GM12878 (cell line): ENCODE measurements at regions not wholly inside any gene's neighbourhood (a gene's known extent, or its start where the extent isn't known, plus 50 kb on each side); places are given as distances from the start of the nearest gene placed in this dataset.

Experiments used
- ATAC-seq: fragments of 200-7000 bp; cut with Tn5 transposase; 3 replicates; pipeline ENCODE4 v1.9.1; 2020; ENCODE audit warnings: mild to moderate bottlenecking, moderate library complexity
- BruUV-seq: library from RNA; stranded (reverse); fragments of 400-500 nt; replicated peaks from 2 replicates; lab custom pipeline; 2021; lab: Mats Ljungman, UMichigan
- CTCF ChIA-PET: fragments of 300-600 bp; sonication (Branson Sonifier 250); formaldehyde crosslinking; extraction: SDS; loops from one replicate; lab custom pipeline; 2021; ENCODE audit warnings: inconsistent platforms; lab: Yijun Ruan, JAX
- POLR2A ChIA-PET: fragments of 350-600 bp; formaldehyde crosslinking; extraction: SDS; loops from one replicate; lab custom pipeline; 2021; ENCODE audit warnings: inconsistent platforms; lab: Charles Lee
- RAD21 ChIA-PET: fragments of 300-600 bp; sonication (Branson Sonifier 250); formaldehyde crosslinking; loops from one replicate; lab custom pipeline; 2023; ENCODE audit warnings: antibody characterized with exemption; ENCODE audit not compliant: unreplicated experiment; lab: Charles Lee
- SMC1A ChIA-PET: fragments of 300-600 bp; sonication (Branson Sonifier 250); formaldehyde crosslinking; loops from one replicate; lab custom pipeline; 2023; ENCODE audit not compliant: unreplicated experiment, uncharacterized antibody; lab: Charles Lee
- DNase-seq: peaks from one replicate; pipeline ENCODE4 v3.0.0-alpha.2; 2011; ENCODE audit warnings: low read depth, low spot score
- FAIRE-seq: peaks from 3 replicates; lab custom pipeline; 2011; peaks lifted over from hg19 to GRCh38; lab: Jason Lieb, UNC
- H2AFZ ChIP-seq: 2 replicates; pipeline ENCODE4 v1.6.0; 2011; ENCODE audit warnings: low read depth, low read length, control low read depth; ENCODE audit not compliant: control insufficient read depth
- H3K27ac ChIP-seq: 2 replicates; pipeline ENCODE4 v1.5.1; 2011; ENCODE audit warnings: control low read depth; ENCODE audit not compliant: control insufficient read depth, insufficient read depth
- H3K27me3 ChIP-seq, 2 experiments: replicated peaks in 1 of 2; 2 replicates each; pipeline versions ENCODE4 v1.6.0 to v1.6.1; 2011; ENCODE audit warnings: low read length in 1 of 2; ENCODE audit not compliant: control insufficient read depth in 2 of 2, insufficient read depth in 2 of 2
- H3K36me3 ChIP-seq, 2 experiments: 2 replicates each; pipeline ENCODE4 v1.5.1; 2011; ENCODE audit warnings: low read length in 1 of 2; ENCODE audit not compliant: control insufficient read depth in 2 of 2, insufficient read depth in 2 of 2
- H3K4me1 ChIP-seq: 2 replicates; pipeline ENCODE4 v1.6.1; 2011; ENCODE audit warnings: mild to moderate bottlenecking, low read length, moderate library complexity, mixed read lengths; ENCODE audit not compliant: control insufficient read depth, insufficient read depth
- H3K4me2 ChIP-seq: 2 replicates; pipeline ENCODE4 v1.6.0; 2011; ENCODE audit warnings: control low read depth; ENCODE audit not compliant: control insufficient read depth, insufficient read depth
- H3K4me3 ChIP-seq: fragments of 200-600 bp; sonication (generic); 2 replicates; pipeline ENCODE4 v1.5.1; 2016
- H3K79me2 ChIP-seq: 2 replicates; pipeline ENCODE4 v1.6.0; 2011; ENCODE audit warnings: low read length; ENCODE audit not compliant: control insufficient read depth, insufficient read depth
- H3K9ac ChIP-seq: 2 replicates; pipeline ENCODE4 v1.8.0; 2011; ENCODE audit warnings: low read length, control low read depth, mixed read lengths; ENCODE audit not compliant: control insufficient read depth, insufficient read depth
- H3K9me3 ChIP-seq: replicated peaks from 3 replicates; pipeline ENCODE4 v1.5.1; 2011; ENCODE audit warnings: mild to moderate bottlenecking, low read length; ENCODE audit not compliant: control insufficient read depth, insufficient read depth
- H4K20me1 ChIP-seq: 2 replicates; pipeline ENCODE4 v1.6.0; 2011; ENCODE audit not compliant: control insufficient read depth, insufficient read depth
- DPF2 ChIP-seq: fragments of 450-650 bp; IDR thresholded peaks from 2 replicates; pipeline ENCODE4 v1.6.1; 2017; ENCODE audit warnings: mild to moderate bottlenecking
- KAT2A ChIP-seq: conservative IDR thresholded peaks from 2 replicates; pipeline ENCODE4 v1.6.1; 2011; ENCODE audit warnings: low read depth, low read length; ENCODE audit not compliant: control insufficient read depth
- MXI1 ChIP-seq: fragments of 150-350 bp; IDR thresholded peaks from 2 replicates; pipeline ENCODE4 v1.6.1; 2011; ENCODE audit warnings: low read depth, mild to moderate bottlenecking, inconsistent platforms, low read length, improper control_type of control experiment
- PAX8 ChIP-seq: fragments of 450-650 bp; IDR thresholded peaks from 2 replicates; pipeline ENCODE4 v1.6.1; 2017; ENCODE audit warnings: mild to moderate bottlenecking, moderate library complexity
- RFX5 ChIP-seq: IDR thresholded peaks from 2 replicates; pipeline ENCODE4 v1.6.1; 2011; ENCODE audit warnings: low read depth, low read length, improper control_type of control experiment
- SIN3A ChIP-seq: IDR thresholded peaks from 2 replicates; pipeline ENCODE4 v1.6.1; 2012; ENCODE audit warnings: low read depth, low read length, improper control_type of control experiment
- SMAD1 ChIP-seq: fragments of 450-650 bp; IDR thresholded peaks from 2 replicates; pipeline ENCODE4 v1.6.1; 2018; ENCODE audit warnings: mild to moderate bottlenecking, low read depth; ENCODE audit not compliant: partially characterized antibody
- SMARCA5 ChIP-seq: fragments of 450-650 bp; IDR thresholded peaks from 2 replicates; pipeline ENCODE4 v1.6.1; 2017; ENCODE audit warnings: mild to moderate bottlenecking
- SRF ChIP-seq, 2 experiments: IDR thresholded peaks; 2 replicates each; pipeline ENCODE4 v1.6.1; 2011; ENCODE audit warnings: low read depth in 2 of 2, low read length in 2 of 2, mild to moderate bottlenecking in 1 of 2, moderate library complexity in 1 of 2
- TCF12 ChIP-seq: IDR thresholded peaks from 2 replicates; pipeline ENCODE4 v1.6.1; 2011; ENCODE audit warnings: low read depth, mild to moderate bottlenecking, low read length
- USF2 ChIP-seq: IDR thresholded peaks from 2 replicates; pipeline ENCODE4 v1.6.1; 2011; ENCODE audit warnings: low read depth, low read length, improper control_type of control experiment, borderline replicate concordance
- in situ Hi-C: fragments of 300-500 bp; cut with MboI; formaldehyde crosslinking; loops from 9 replicates; pipeline ENCODE4 v1.14.3; 2018; ENCODE audit warnings: mixed read lengths
- intact Hi-C: fragments of 100-400 bp; cut with micrococcal nuclease; formaldehyde crosslinking; loops from one replicate; pipeline ENCODE4 v1.14.2; 2022; ENCODE audit not compliant: unreplicated experiment

DNA sequence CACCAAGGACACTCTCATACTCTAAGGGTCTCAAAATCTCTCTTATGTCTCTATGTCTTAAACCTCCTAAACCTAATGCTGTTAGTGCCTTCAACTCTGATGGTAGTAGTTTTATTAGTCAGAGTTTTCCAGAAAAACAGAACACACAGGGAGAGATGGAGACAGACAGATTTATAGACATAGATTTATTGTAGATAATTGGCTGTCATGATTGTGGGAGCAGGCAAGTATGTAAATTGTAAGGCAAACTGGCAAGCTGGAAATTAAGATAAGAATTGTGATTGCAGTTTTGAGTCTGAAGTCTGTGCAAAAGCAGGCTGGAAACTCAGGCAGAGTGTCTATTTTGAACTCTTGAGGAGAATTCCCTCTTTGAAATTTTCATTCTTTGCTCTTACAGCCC lies 96.3 kb upstream of the ROBO1 start:
- no peak overlapping the region for H2AFZ ChIP-seq
- TF ChIP-seq DPF2 (no peak), SIN3A (no peak), KAT2A (no peak), TCF12 (no peak), RFX5 (no peak), SRF (IDR thresholded peaks at IDR 0.05; ENCODE audit: low read depth in 2 of 2, low read length in 2 of 2) (no peak), SMAD1 (no peak), USF2 (no peak), MXI1 (no peak), PAX8 (no peak), SMARCA5 (no peak)
- TF ChIP-seq, all 136 proteins: peak for 0
- POLR2A ChIA-PET = no interaction called here
- RAD21 ChIA-PET = no interaction called here
- CTCF ChIA-PET = interaction anchor here (1.0 kb wide), 1 partner anchor 37 kb away, joined by 3 read pairs; no protein-coding TSS in a partner anchor
- Histone ChIP-seq H4K20me1 (no peaks in the 10 kb centered on the region), H3K9me3 (no peaks in the 10 kb centered on the region), H3K36me3 (no peaks in the 10 kb centered on the region), H3K27ac (no peak overlapping the region), H3K27me3 (no peaks in the 10 kb centered on the region), H3K4me1 (no peaks in the 10 kb centered on the region), H3K9ac (no peak overlapping the region), H3K4me2 (no peak overlapping the region), H3K4me3 (no peak overlapping the region), H3K79me2 (no peaks in the 10 kb centered on the region)
- SMC1A ChIA-PET = no interaction called here
- no TSS peak for BruUV-seq
- intact Hi-C loops (no loop called here), in situ Hi-C loops (no loop called here)
- ATAC-seq = no peak
- FAIRE-seq = no peak
- no peak for DNase-seq
